ENCODE measurements at regions not wholly inside any gene's neighbourhood (a gene's known extent, or its start where the extent isn't known, plus 50 kb on each side); places are given as distances from the start of the nearest gene placed in this dataset.

- TF ChIP-seq CTCF (IDR thresholded peaks at IDR 0.05; ENCODE audit: insufficient read depth, low read length, poor library complexity, severe bottlenecking) (no peak), EZH2phosphoT487 (conservative IDR thresholded peaks at IDR 0.05; ENCODE audit: low read length) (no peak)
Observed at GRCh38 chr16:5496013-5496412, 398.4 kb upstream of the EEF2KMT start.

Measured in SU-DHL-6 (cell line).